HG03103 (cell line): ENCODE measurements at regions not wholly inside any gene's neighbourhood (a gene's known extent, or its start where the extent isn't known, plus 50 kb on each side); places are given as distances from the start of the nearest gene placed in this dataset.

Source experiments
- ATAC-seq: cut with Tn5 transposase; IDR thresholded peaks from one replicate; pipeline ENCODE4 v1.9.1; 2021; ENCODE audit warnings: low read depth; ENCODE audit not compliant: unreplicated experiment

DNA sequence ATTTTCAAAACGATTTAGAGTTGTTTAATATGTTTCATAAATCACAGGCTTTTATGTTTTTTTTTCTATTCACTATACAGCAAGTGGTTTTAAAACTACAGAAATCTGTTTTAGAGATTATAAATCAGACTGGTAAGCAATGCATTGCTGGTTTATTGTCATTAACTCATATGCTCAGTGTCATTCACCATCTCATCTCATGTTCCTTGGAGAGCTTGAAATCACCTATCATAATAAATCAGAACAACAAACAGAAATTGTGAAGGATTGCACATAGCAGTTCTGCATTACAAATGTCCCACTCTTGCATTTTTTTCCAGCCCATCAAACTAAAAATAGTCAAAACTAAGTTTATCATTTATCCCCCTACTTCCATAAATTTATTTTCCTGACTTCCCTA is 470.8 kb downstream of the FSCB start:
- ATAC-seq, result no peak

DNA sequence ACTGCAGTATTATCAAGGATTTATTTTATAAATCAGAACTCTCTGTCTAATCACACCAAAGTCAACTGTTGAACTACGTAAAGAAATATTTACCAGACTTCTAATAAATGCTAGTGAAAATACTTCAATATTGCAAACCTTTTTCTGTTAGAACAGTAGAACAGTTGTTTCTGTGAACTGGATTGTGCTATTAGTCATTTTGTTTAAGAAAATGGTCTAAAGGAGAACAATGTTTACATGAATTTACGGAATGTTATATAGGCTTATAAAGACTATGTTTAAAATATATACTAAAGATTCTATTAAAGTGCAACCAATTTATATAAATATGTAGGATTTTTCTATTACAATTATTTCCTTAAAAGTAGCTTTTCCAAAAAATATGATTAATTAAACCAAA is 471.4 kb downstream of the FSCB start:
- ATAC-seq, result no peak

DNA sequence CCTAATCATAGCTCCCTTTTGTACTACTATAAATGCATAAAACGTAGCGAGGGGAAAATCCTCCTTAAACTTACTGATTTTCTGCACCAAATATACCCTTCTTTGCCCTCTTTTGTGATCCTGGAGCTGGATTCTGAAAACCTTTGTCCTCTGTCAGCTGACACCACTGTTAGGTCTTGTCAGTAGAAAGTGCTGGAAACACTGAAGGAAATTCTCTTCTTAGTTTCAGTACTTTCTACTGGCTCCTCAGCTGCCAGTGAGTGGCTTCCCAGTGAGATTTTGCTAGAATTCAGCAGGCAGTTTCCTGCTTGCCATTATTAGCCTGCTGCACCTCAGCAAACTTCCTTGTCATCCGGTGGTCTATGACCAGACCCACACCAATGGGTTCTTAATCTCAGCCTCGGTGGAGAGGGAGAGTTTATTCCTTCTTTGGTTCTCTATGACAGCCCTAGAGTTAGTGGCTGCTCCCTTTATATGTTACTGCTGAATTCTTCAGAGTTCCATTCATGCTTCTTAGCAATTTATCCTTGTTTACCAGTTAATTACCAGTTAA is 476.2 kb downstream of the FSCB start:
- ATAC-seq, result no peak

DNA sequence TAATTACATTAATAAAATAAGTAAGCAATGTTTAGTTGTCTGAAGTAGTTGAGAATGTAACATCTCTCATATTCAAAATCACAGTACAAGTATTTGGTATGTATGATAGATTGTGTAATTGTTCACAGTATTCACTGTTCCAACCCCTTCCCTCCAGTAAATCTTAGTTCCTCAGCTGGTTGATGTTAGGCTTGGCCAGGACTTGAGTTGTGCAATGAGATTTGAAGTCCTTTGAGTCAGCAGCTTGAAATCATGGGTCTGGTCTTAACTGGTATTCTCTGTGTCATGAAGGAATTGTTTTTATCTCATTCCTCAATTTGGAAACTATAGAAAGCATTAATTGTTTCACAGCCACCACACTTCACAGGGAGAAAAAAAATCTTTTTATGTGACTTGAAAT is 477.1 kb downstream of the FSCB start:
- ATAC-seq, result no peak

DNA sequence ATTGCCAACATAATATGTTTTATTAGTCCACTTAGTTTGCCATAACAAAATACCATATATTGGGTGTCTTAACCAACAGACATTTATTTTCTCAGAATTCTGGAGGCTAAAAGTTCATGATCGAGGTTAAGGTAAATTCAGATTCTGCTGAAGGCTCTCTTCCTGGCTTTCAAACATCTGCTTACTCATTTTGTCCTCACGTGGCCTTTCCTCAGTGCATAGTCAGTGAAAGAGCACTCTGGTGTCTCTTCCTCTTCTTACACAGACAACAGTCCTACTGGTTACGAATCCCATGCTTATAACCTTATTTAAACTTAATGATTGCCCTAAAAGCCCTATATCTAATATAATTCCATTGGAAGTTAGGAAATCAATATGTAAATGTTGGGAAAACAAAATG is 479.7 kb downstream of the FSCB start:
- ATAC-seq, result no peak

DNA sequence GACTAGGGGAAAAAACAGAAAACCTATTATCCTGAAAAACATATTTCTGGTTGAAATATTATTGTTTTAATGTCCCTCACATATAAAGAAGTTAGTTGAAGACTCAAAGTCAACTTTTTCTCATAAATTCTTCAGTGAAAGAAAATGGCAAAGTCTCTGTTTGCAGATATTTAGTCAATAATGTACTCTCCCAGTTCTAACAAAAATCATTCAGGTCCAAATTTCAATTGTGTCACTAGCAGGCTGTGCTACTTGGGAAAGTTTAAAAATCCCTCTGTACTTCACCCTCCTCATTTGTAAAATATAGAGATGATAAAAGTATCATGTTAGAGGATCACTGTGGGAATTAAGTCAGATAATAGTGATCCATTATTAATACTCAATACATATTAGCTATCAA is 496.5 kb downstream of the FSCB start:
- ATAC-seq, result no peak

DNA sequence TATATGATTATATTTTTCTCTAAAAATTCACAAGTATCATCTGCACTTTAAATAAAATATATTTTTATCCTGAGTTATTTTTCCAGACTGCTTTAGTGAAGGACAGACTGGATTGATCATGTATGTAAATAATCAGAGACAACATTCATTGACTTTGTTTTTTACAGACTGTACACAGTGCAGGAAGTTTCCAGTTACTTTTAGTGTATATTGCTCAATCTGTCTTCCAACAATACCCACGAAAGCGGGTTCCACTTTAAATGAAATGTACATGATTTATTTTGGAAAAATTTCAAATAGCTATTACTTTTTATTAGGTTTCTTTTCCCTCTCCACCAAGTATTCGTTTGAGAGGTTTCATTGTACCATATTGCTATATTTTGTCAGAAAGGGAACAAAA is 497.0 kb downstream of the FSCB start:
- ATAC-seq, result no peak

DNA sequence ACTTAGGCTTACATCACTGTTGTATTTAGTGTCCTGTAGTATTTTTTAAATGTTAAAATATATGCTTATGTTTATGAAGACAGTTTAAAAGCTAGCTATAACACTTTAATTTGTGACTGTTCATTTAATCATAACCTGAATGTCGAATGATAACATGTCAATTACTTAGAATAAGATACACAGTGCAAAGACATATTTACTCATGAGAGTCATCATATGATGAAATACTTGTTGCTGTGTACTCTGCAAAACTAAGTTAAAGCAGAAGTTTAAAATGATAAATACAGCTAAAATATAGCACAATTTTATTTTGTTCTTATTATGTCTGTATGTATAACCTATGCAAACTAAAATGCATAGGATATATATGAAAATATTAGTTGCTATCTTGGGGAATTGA is 497.4 kb downstream of the FSCB start:
- ATAC-seq, result no peak

DNA sequence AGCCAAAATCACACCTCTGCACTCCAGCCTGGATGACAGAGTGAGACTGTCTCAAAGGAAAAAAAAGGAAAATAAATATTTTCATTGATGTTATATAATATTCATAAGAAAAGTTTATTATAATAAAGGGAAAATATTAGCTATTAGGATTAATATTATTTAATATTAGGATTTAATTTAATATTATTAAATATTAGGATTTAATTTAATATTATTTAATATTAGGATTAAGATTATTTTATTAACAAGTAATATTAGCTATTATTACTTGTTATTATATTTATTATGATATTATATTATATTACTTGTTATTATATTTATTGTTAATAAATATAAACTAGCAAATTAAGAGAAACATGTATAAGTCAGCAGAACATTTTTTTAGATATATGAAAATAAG is 518.1 kb downstream of the FSCB start:
- ATAC-seq, result no peak

DNA sequence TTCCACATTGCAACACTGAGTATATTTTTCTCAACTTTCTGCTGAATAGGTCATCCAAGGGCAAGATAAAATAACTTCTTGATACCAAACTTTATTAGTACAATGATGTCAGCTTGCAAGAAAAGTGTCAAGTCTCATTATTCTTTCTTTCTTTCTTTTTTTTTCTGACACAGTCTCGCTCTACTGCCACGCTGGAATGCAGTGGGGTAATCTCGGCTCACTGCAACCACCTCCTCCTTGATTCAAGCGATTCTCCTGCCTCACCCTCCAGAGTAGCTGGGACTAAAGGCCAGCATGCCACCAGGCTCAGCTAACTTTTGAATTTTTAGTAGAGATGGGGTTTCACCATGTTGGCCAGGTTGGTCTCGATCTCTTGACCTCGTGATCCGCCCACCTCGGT is 523.4 kb downstream of the FSCB start:
- no peak for ATAC-seq

DNA sequence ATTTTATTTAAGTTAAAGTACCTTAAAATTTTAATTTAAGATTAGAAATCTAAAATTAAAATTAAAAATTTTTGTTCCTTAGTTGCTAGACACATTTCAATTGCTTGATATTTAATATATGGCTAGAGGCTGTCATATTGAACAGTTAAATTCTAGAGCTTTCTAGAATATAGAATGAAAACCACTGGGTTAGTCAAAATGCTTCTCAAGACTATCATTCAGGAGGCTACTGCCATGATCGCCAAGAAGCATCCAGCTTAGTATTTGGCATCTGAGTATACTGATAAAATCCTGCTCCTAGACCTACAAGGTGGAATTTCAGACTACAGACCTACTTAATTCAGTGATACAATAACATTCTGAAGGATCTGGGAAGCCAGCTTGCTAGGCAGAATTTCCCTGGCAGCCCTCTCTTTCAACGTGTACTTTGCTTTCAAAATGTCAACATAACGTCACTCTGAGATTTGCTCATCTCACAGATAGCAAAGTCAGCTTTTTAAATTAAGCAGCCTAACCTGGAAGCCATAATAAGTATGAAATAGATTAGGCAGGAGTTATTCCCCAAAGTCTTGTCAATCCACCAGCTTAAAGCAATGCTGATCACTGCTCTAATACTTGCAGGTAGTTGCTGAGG is 525.8 kb downstream of the FSCB start:
- ATAC-seq, result no peak

DNA sequence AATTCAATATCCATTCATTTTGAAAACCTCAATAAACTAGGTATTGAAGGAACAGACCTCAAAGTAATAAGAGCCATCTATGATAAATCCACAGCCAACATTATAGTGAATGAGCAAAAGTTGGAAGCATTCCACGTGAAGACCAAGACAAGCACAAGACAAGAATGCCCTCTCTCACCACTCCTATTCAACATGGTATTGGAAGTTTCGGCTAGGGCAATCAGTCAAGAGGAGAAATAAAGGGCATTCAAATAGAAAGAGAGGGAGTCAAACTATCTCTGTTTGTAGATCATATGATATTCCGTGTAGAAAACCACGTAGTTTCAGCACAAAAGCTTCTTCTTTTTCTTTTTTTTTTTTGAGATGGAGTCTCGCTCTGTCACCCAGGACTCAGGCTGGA is 550.3 kb downstream of the FSCB start:
- ATAC-seq, result no peak

DNA sequence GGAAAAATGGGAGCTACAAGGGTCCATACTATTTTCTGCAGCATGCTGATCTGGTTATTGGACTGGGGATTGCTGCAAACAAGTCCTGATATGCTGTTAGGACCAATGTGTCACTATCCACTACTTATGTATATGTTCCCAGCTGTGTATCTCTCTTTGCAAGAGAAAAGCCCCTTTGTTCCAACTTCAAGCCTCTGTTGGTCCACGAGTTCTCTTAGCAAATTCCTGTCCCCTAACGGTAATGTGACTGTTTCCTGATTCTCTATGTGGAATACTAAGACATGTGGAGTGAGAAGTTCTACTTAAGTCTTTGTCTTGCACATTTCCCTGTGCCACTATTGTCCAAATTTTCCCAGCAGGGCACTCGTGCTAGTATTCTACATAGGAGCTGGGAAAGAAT is 557.7 kb downstream of the FSCB start:
- no peak for ATAC-seq

DNA sequence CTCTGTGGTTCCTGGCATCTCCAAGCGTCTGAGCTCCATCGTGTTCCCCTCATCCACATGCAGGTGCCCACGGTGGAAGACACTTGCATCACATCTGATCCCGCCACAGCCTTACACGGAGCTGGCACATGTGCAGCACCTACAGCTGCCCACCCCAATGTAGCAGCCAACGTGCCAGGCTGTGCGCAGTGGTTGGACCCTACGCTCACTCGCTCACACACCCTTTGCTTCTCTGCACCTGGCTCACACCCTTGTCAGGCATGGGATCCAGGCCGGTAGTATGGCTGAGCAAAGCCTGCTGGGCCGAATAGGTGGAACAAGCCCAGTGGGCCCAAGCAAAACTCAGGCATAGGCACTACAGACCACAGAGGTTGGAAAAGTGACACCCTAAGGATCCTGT is 567.2 kb downstream of the FSCB start:
- no peak for ATAC-seq

DNA sequence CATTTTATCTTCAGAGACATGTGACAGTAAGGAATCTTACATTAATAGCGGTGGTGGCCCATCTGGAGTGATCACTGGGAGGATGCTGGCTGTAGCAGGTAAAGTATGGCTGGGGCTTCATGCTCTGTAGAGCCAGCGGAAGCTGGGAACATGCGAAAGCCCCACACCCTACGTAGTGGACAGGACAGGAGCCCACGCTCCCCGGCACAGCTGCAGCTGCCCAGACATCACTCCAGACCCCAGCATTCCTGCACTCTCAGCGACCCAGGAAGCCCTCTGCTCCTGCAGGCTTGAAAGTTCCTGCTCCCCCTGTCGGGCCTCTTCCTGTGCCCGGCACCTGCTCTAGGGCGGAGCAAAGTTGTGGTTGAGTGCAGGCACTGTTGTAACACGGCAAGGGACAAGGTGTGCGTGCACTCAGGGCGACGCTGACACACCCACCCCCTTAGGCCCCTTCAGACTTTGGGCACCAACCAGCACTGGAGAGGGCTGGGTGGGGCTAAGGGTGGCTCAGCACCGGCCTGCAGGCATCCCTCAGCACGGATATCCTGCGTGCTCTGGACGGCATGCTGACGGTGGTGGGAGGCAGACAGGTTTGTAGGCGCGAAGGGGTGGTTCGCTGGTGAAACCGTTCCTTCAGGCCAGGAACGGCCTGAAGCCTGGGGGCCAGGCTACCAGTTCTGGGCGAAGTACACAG is 568.3 kb downstream of the FSCB start:
- no peak for ATAC-seq

DNA sequence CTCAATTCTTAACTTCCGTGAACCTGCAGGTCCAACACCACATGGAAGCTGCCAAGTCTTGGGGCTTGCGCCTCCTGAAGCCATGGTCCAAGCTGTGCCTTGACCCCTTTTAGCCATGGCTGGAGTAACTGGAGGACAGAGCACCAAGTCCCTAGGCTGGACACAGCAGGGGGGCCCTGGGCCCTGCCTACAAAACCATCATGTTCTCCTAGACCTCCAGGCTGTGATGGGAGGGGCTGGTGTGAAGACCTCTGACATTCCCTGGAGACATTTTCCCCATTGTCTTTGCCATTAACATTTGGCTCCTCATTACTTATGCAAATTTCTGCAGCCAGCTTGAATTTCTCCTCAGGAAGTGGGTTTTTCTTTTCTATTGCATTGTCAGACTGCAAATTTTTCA is 570.1 kb downstream of the FSCB start:
- no peak for ATAC-seq

DNA sequence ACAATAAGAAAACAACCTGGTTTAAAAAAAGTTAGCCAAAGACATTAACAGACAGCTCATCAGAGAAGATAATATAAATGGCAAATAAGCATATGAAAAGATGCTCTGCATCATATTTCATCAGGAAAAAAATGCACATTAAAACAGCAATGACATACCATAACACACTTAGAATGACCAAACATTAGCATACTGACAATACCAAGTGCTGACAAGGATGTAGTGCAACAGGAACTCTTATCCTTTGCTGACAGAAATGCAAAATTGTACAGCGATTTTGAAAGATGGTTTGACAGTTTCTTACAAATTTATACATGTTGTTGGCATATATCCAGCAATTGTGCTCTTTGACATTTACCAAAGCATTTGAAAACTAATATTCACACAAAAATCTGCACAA is 573.0 kb downstream of the FSCB start:
- no peak for ATAC-seq

DNA sequence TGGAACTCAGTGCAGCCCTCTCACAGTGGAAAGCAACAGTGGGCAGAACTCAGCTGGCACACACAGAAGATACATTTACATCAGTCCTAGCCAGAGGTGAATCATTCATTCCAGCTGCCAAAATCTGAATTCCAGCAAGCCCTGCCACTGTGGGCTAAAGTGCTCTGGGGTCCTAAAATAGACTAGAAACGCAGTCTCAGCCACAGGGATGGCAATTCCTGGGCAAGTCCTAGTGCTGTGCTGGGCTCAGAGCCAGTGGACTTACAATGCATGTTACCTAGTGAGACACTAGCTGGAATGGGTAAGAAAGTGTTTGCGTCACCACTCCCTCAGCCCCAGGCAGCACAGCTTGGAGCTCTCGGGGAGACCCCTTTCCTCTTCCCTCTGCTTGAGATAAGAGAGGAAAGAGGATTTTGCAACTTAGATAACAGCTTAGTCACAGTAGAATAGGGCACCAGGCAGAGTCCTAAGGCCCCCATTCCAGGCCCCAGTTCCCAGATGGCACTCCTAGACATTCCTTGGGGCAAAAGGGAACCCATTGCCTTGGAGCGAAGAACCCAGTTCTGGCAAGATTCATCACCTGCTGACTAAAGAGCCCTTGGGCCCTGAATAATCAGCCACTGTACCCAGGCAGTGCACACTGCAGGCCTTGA is 592.9 kb downstream of the FSCB start:
- no peak for ATAC-seq

DNA sequence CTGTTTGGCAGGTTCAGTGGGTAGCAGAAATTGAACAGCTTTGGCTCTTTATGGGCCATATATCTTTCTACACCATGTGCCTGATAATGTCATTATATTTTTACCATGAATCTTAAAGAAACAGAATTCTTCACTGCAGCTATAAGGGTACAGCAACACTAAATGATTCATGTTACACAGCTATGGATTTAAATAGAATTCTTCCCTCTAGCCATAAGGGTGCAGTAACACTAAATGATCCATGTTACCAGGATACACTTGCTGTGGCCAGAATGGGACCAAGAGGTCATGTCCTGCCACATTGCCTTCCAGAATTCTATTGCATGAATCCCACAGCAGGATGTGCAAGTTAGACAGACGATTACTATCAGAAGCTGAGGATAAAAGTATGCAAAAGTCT is 603.9 kb downstream of the FSCB start:
- no peak for ATAC-seq

DNA sequence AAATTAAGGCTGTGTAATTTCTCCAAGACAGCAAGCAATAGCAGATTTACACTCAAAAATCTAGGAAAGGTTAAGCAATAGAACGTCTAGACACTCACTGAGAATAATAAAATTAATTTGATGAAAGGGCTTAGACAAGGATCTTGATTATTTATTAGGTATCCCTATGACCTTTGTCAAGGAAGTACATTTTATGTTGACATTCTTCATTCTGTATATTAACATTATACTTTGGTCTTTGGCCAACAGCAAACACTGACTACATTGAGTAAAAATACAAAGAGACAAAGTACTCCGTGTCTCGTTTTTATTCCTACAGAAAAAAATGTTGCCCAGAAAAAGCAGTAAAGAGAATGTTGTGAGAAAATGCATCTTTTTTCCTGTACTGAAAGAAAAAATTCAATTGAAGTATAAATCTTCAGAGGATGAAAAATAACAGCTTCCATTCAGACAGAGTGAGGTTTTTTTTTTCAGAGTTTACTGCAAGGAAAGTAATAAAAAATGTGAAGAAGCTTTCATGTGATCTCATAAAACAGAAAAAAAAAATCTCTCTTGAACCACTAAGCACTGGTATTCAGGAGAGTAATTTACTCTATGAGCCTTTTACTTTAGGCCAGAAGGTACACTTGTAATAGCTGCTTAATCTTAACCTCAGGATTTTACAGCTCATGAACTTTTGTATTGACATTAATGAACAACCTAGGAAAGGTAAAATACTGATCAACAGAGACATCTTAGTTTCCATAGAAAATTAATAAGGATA is 605.0 kb downstream of the FSCB start:
- ATAC-seq, result no peak

DNA sequence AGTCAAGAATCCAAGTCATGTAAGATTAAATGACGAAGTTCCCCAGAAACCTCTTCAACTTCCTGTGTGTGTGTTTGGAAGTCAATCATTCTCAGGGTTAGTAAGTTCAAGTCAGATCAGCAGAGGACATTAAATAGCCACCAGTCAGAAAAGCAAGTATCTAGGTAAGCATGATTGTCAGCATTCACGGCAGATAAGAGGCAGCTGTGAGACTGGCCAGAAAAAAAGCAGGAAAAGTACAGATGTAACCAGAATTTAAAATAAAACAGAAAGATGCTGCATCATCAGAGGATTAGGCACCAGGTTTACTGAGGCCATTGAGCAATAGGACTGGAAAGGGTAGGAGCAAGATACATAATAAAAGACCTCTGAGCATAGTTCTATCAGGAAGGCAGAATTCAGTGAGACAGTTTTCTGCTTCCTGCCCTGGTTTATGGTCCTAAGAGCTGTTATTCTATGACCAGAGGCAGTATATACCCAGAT is 606.9 kb downstream of the FSCB start:
- ATAC-seq, result no peak
